ENCODE measurements at regions not wholly inside any gene's neighbourhood (a gene's known extent, or its start where the extent isn't known, plus 50 kb on each side); places are given as distances from the start of the nearest gene placed in this dataset.
"Not testable (repeated sequence)": the region's sequence is repeated elsewhere in the genome, so short reads cannot be mapped to it uniquely, and the experiment has no call there.

- DNase-seq = no peak
Observed at GRCh38 chr22:25281675-25282345, 62.4 kb downstream of the CRYBB2 start.

- no peak for DNase-seq
Observed at GRCh38 chr22:25282346-25282670, 62.9 kb downstream of the CRYBB2 start.

DNA sequence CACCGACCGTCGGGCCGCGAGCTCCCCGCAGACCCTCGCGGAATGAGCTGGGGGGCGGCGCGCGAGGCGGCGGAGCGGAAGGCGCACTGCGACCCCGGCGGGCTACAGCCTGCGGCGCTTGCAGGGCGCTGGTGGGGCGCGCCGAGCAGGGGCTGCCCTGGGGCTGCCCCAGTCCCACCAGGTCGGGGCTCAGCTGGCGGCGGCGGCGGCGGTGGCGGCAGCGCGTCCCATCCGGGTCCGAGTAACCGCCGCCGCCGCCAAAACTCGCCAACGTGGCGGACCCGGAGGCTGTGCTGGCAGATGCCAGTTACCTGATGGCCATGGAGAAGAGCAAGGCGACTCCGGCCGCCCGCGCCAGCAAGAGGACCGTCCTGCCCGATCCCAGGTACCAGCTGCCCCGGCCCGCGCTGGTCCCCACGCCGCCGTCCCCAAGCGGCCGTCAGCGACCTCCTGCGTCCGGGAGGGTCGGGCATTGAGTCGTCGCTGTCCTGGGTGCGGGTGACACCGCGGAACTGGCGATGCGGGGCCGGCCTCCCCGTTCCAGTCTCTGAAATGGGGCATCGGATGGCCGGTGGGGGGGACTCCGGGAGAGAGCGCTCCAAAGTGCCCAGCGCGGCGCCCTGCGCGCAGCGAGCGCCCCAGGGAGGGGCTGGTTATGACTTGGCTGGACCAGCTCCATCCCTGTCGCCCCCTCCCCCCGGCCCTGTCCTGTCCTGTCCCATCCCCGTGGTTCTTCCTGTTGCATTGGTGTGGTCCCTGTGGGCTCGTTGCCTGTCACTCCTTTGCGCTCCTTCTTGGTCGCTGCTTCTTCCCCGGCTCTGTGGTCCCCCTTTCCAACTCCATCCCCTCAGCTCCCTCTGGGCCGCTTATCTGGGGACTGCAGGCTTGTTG lies 63.5 kb downstream of the CRYBB2 start:
- DNase-seq = no peak

DNA sequence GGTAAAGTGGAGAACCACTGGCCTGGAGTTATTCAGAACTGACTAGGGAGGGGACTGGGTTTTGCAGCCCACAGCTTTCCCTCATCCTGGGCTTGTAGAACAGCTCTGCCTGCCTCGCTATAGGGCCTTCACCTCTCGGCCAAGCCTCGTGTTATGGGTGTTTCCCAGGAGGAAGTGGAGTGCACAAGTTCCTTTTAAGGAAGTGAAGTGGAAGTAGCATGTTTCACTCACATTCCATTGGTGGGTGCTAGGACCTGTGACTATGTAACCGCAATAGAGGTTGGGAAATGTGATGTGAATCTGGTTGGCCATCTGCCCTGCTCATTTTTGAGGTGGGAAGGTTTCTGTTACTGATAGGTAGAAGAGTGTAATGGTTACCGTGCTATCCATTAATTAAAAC lies 69.0 kb downstream of the CRYBB2 start:
- DNase-seq = not testable (repeated sequence)

- DNase-seq = not testable (repeated sequence)
Observed at GRCh38 chr22:25301912-25302311, 82.5 kb downstream of the CRYBB2 start.

DNA sequence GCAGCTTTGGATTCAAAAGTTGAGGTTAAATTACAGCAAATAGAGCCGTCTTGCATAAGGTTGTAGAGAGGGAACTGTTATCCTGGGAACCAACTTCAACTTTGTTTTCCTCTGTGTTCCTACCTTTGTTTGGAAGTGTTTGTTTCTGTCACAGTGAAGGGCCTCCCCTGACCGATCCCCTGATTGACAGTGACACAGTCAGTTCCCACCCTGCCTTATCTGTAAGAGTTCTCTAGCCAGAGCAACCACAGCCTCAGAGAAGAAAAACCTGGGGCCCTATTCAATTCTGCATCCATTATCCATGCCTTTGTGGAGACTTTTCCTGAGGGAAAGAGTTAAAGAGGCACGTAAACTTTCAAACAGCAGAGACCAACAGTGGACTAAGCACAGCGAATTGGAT lies 90.1 kb downstream of the CRYBB2 start:
- DNase-seq = not testable (repeated sequence)

- DNase-seq = not testable (repeated sequence)
Observed at GRCh38 chr22:25311924-25312323, 92.5 kb downstream of the CRYBB2 start.

GRCh38 chr22:25318081-25318823 lies 98.8 kb downstream of the CRYBB2 start:
- DNase-seq = no peak

DNA sequence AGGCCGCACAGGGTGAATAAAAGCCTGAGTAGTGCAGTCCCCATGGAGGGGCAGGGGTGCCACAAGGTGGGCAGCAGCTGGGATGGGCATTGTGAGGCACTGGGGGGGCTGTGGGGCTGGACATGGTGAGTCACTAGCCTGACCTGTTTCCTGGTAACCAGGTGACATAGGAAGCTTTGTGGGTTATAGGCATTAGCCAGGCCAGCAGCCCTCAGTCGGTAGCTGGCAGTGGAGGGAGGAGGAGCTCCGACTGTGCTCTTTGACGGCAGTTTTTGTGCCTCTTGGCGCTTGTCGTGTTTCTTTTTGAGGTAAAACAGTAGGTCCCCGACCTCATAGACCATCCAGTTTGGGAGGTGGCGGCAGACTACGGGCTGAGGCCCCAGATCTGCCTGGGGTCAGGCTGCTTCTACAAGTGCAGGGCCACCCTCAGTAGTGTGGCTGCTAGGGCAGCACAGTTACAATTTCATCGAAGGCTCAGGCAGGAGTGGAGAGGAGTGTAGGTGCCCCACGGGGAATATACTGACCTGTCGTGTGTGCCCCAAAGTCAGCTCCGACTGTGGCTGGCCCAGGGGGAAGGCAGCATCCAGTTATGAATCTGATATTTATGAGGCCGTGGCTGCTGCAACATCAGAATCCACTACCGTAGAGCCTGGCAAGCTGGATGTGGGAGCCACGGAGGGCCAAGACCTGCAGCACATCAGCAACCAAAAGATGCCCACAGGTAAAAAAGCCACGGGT lies 107.7 kb downstream of the CRYBB2 start:
- no peak for DNase-seq

GRCh38 chr22:25331050-25331449 lies 111.6 kb downstream of the CRYBB2 start:
- DNase-seq = no peak

- not testable (repeated sequence) for DNase-seq
Observed at GRCh38 chr22:25331911-25332310, 112.5 kb downstream of the CRYBB2 start.

DNA sequence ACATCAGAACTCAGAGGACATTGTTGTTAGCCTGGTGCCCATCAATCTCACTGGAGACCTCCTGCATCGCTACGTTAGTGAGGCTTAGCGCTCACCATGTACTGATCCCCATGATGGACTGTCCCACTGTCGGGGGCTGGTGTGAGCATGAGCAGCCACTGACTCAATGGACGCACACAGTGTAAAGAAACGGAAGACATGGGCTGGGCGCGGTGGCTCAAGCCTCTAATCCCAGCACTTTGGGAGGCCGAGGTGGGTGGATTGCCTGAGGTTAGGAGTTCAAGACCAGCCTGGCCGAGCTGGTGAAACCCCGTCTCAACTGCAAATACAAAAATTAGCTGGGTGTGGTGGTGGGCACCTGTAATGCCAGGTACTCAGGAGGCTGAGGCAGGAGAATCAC lies 112.9 kb downstream of the CRYBB2 start:
- no peak for DNase-seq

DNA sequence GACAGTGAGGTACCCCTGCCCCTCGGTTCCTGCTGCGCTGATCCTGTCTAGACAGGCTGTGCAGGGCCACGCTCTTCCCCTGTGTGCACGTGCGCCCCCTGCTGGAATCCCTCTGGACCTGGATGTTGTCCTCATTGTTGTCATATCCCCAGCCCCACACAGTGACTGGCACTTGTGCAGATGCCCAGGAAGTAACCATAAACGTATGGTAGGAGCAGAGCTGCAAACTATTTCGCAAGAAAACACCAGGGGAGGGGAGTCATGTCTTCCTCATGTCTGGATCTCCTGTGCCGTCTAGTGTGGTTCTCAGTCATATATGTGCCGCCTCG lies 114.7 kb downstream of the CRYBB2 start:
- peak; percentile 7 to 43 for DNase-seq

- DNase-seq = not testable (repeated sequence)
Observed at GRCh38 chr22:25334631-25335030, 115.2 kb downstream of the CRYBB2 start.

GRCh38 chr22:25335276-25335675 lies 115.8 kb downstream of the CRYBB2 start:
- DNase-seq = not testable (repeated sequence)

- DNase-seq = not testable (repeated sequence)
Observed at GRCh38 chr22:25340536-25340935, 121.1 kb downstream of the CRYBB2 start.

GRCh38 chr22:25344366-25344765 lies 124.9 kb downstream of the CRYBB2 start:
- DNase-seq = not testable (repeated sequence)

DNA sequence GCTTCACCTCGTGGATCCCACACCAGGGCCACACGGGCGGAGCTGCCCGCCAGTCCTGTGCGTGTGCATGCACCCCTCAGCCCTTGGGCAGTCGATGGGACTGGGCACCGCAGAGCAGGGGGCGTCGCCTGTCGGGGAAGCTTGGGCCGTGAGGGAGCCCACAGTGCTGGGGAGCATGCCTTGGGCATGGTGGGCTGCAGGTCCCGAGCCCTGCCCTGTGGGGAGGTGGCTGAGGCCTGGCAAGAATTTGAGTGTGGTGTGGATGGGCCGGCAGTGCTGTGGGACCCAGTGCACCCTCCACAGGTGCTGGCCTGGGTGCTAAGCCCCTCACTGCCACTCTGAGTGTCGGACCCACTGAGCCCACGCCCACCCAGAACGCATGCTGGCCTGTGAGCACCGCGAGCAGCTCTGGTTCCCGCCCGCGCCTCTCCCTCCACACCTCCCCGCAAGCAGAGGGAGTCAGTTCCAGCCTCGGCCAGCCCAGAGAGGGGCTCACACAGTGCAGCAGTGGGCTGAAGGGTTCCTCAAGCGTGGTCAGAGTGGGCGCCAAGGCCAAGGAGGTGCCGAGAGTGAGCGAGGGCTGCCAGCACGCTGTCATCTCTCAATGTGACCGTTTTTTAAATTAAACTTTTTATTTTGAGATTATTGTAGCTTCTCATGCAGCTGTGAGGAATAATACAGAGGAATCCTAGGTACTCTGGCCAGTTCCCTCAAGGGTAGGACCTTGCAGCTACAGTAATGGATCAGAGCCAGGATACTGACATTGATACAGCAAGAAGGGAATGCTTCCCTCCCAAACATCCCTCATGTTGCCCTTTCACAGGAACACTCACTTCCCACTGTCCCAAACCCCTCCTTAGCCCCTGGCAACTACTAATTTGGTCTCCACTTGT lies 127.7 kb downstream of the CRYBB2 start:
- DNase-seq = no peak

DNA sequence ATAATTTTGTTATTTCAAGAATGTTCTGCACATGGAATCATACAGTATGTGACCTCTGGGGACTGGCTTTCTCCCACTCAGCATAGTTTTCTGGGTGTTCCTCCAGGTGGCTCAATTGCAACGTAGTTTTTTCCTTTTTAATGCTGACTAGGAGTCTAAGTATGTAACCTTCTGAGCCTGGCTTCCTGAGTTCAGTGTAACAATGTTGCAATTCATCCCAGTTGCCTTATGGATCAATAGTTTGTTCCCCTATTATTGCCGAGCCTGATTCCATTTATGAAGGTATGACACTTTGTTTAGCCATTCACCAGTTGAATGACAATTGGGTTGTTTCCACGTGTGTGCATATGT lies 128.3 kb downstream of the CRYBB2 start:
- no peak for DNase-seq

GRCh38 chr22:25348391-25348790 lies 129.0 kb downstream of the CRYBB2 start:
- DNase-seq = no peak

- DNase-seq = not testable (repeated sequence)
Observed at GRCh38 chr22:25348996-25349395, 129.6 kb downstream of the CRYBB2 start.

DNA sequence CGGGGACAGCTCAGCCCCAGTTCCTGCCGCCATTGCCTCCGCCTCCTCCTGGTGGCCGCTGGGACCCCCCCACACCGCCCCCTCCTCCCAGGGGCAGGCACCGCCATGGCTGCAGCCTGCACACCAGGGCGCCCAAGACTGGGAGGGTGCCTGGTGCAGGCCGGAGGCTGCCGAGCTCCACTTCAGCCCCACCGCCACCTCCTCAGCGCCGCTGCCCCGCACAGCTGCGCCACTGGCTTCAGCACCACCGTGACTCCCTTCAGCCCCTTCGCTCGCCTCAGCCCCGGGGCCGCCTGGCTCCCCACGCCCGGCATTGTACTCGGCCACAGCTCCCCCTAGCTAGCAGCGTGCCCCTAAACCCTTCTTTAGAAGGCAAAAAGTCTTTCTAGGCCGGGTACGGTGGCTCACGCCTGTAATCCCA lies 131.1 kb downstream of the CRYBB2 start:
- DNase-seq = no peak

All from stimulated activated CD4-positive, alpha-beta T cell treated with anti-CD3 and anti-CD28 coated beads, Interleukin-4, amount 100 ng/mL, for 4 hours (primary cell).